ENCODE measurements at regions not wholly inside any gene's neighbourhood (a gene's known extent, or its start where the extent isn't known, plus 50 kb on each side); places are given as distances from the start of the nearest gene placed in this dataset.

DNA sequence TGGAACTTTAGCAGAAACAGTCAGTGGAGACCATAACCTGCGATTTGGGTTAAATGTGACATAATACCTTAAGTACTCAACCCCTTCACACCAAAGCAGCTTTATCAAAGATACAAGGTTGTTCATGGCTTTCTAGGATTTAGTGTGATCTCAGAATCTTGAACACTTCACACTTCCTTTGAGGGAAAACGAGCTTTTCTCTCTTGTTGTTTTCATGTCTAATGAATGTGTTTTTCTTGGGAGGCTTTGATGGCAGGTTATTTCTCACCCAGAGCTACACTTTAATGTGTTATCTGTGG lies 437.0 kb downstream of the TMEM232 start:
- TF ChIP-seq, protein P1, sequence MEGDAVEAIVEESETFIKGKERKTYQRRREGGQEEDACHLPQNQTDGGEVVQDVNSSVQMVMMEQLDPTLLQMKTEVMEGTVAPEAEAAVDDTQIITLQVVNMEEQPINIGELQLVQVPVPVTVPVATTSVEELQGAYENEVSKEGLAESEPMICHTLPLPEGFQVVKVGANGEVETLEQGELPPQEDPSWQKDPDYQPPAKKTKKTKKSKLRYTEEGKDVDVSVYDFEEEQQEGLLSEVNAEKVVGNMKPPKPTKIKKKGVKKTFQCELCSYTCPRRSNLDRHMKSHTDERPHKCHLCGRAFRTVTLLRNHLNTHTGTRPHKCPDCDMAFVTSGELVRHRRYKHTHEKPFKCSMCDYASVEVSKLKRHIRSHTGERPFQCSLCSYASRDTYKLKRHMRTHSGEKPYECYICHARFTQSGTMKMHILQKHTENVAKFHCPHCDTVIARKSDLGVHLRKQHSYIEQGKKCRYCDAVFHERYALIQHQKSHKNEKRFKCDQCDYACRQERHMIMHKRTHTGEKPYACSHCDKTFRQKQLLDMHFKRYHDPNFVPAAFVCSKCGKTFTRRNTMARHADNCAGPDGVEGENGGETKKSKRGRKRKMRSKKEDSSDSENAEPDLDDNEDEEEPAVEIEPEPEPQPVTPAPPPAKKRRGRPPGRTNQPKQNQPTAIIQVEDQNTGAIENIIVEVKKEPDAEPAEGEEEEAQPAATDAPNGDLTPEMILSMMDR (IDR thresholded peaks at IDR 0.05) = no peak
- TF ChIP-seq ZFX (IDR thresholded peaks at IDR 0.05; ENCODE audit: borderline replicate concordance) = no peak

All from 22Rv1 (cell line).